ENCODE measurements at regions not wholly inside any gene's neighbourhood (a gene's known extent, or its start where the extent isn't known, plus 50 kb on each side); places are given as distances from the start of the nearest gene placed in this dataset.

DNA sequence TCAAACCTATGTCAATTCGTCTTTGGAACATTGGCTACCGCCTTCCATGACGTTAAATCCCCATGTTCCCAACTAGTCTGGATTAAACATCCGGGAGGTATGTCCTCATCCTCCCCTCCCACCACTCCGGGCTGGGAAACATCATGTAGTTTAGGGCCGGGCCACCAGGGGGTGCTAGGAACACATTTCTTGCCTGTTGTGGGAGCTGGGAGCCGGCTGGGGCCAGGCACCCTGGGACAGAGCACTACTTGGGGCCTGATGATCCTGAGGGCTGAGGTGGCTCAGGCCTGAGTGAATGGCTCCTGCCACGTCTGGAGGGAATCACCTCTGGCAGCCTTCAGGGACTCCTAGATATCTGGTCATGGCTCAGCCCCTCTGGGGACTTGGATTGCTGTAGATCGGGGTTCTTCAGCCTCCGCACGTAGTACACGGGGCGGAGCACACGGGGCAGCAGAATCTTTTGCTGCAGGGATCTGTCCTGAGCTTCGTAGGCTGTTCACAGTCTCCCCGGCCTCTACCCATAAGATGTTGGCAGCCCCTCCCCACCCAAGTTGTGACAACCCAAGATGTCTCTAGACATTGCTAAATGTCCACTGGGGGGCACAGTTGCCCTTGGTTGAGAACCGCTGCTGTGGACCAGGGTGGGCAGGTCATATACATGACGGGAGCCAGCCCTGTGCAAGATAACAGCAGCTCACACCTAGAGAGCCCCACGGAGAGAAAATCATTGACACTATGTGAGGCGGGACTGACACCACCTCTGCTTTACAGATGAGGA lies 141.2 kb upstream of the ZNF716 start:
- peak in 1 of 2 donors; percentile 11 for ATAC-seq
- no peak overlapping the region for H3K27ac Mint-ChIP-seq
- H3K4me1 Mint-ChIP-seq (ENCODE audit: low read depth in 2 of 2): no peaks in the 10 kb centered on the region
- no peak overlapping the region for H3K4me3 Mint-ChIP-seq
- DNase-seq (ENCODE audit: low spot score): no peak
- H3K27me3 Mint-ChIP-seq: no peaks in the 10 kb centered on the region
- peaks cover 14% of the 10 kb centered on the region for H3K36me3 Mint-ChIP-seq
- H3K9me3 Mint-ChIP-seq: peaks cover 12% of the 10 kb centered on the region

DNA sequence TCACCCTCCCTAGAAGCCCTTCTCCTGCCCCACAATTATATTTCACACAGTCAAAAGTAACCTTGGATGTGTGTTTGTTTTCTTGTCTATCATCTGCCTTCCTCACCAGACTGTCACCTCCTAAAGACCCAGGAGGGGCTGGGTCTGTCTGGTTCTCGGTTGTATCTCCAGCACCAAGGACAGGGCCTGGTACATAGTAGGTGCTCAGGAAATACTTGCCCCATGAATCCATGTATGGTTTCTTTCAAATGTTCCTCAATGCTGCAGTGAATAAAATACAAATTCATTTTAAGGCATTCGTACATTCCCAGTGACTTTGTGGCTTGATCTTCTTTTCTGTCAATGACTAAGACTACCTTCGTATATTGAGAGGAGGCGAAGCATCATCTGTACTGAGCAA lies 122.9 kb upstream of the ZNF716 start:
- no peaks in the 10 kb centered on the region for H3K4me1 Mint-ChIP-seq (ENCODE audit: low read depth in 2 of 2)
- no peak for ATAC-seq
- H3K4me3 Mint-ChIP-seq: no peak overlapping the region
- H3K9me3 Mint-ChIP-seq: peaks cover 32% of the 10 kb centered on the region
- no peak overlapping the region for H3K27ac Mint-ChIP-seq
- no peak for DNase-seq (ENCODE audit: low spot score)
- H3K27me3 Mint-ChIP-seq: no peaks in the 10 kb centered on the region
- H3K36me3 Mint-ChIP-seq: peaks cover 18% of the 10 kb centered on the region

DNA sequence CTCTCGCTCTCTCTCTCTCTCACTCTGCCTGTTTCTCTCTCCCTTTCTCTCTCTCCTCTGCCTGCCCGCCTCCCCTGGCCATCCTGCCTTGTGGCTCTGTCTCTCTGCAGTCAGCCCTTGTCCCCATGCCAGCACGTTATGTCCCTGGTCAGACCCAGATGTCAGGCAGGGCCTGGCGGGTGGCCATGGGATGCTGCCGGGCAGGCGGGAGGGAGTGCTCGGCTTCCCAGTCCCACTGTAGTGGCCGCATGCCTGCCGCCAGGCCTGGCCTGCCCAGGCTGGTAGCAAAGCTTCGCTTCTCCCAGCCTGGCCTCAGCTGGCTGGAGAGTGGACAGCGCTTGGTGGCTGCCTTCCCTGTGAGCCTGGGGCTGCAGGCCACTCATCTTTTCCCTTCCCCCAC lies 121.5 kb upstream of the ZNF716 start:
- peaks cover 18% of the 10 kb centered on the region for H3K36me3 Mint-ChIP-seq
- H3K4me3 Mint-ChIP-seq: no peak overlapping the region
- no peak for DNase-seq (ENCODE audit: low spot score)
- no peaks in the 10 kb centered on the region for H3K27me3 Mint-ChIP-seq
- H3K27ac Mint-ChIP-seq: no peak overlapping the region
- peaks cover 32% of the 10 kb centered on the region for H3K9me3 Mint-ChIP-seq
- ATAC-seq: no peak
- no peaks in the 10 kb centered on the region for H3K4me1 Mint-ChIP-seq (ENCODE audit: low read depth in 2 of 2)

DNA sequence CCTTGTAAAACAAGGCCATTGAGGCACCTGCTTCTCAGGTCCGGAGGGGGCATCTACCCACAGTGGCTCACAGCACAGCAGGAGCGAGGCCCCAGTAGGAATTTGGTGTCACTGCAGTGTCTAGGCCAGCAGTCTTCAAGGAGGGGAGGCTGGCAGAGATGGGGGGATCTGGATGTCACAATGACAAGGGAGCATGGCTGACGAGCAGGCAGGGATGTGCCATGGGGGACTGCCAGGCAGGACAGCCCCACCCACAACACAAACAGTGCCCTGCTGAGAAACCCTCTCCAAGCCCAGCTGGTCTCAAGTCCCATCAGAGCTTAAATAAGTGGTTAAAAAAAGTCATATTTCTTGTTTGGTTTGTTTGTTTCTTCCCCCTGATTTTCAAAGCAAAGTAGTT lies 121.0 kb upstream of the ZNF716 start:
- Mint-ChIP-seq H3K9me3 (peaks cover 32% of the 10 kb centered on the region), H3K4me1 (ENCODE audit: low read depth in 2 of 2) (no peaks in the 10 kb centered on the region), H3K36me3 (peaks cover 18% of the 10 kb centered on the region), H3K4me3 (no peak overlapping the region), H3K27me3 (no peaks in the 10 kb centered on the region), H3K27ac (no peak overlapping the region)
- ATAC-seq (no peak), DNase-seq (ENCODE audit: low spot score) (no peak)

DNA sequence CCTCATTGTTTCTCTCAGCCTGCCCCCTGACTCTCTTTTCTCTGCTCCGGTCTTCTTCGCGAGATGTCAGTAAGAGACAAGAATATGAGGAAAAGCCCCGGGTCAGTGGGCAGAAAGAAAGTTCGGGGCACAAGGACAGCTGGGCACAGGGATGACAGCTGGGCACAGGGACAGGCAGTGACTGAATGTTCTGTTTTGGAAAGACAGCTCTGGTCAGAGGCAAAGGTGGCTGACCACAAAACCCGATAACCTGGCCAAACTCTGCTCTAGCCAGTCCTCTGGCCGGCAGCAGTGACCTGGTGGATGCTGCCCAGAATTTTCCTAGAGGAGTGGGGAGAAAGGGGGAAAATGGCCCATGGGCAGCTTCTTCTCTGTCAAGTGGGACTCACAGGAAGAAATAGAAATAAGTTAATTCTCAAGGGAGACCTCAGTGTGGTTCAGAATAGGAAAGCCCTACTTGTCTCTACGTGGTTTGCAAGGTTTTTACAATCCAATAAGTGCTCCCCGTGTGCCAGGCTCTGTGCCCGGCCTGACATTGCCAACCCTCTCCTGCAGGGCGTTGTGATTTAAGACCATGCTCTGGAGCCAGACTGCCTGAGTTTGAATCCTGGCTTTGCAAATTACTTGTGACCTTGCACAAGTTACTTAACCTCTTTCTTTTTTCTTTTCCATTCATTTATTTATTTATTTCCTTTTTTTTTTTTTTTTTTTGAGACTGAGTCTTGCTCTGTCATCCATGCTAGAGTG lies 110.6 kb upstream of the ZNF716 start:
- H3K27me3 Mint-ChIP-seq: no peaks in the 10 kb centered on the region
- DNase-seq (ENCODE audit: low spot score) (no peak), ATAC-seq (no peak)
- no peak overlapping the region for H3K27ac Mint-ChIP-seq
- H3K4me1 Mint-ChIP-seq (ENCODE audit: low read depth in 2 of 2): no peaks in the 10 kb centered on the region
- no peak overlapping the region for H3K4me3 Mint-ChIP-seq
- peaks cover 19% of the 10 kb centered on the region for H3K9me3 Mint-ChIP-seq
- H3K36me3 Mint-ChIP-seq: peaks cover 19% of the 10 kb centered on the region

DNA sequence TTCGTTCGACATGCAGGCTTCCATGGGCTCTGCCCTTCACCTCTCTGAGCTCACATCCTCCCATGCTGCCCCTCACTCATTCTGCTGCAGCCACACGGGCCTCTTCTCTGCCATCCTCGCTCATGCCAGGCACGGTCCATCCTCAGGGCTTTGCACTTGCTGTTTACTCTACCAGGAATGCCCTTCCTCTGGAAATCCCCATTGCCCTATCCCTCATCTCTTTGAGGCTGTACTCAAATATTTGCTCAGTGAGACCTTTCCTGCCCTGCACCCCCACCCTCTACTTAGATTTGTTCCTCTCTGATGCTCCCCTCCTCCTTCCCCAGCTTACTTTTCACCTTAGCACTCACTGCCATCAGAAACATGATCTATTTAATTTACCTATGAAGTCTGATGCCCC lies 107.0 kb upstream of the ZNF716 start:
- peaks cover 18% of the 10 kb centered on the region for H3K9me3 Mint-ChIP-seq
- H3K27ac Mint-ChIP-seq: no peak overlapping the region
- DNase-seq (ENCODE audit: low spot score) (no peak), ATAC-seq (no peak)
- H3K36me3 Mint-ChIP-seq: peaks cover 30% of the 10 kb centered on the region
- no peaks in the 10 kb centered on the region for H3K4me1 Mint-ChIP-seq (ENCODE audit: low read depth in 2 of 2)
- no peak overlapping the region for H3K4me3 Mint-ChIP-seq
- H3K27me3 Mint-ChIP-seq: no peaks in the 10 kb centered on the region

DNA sequence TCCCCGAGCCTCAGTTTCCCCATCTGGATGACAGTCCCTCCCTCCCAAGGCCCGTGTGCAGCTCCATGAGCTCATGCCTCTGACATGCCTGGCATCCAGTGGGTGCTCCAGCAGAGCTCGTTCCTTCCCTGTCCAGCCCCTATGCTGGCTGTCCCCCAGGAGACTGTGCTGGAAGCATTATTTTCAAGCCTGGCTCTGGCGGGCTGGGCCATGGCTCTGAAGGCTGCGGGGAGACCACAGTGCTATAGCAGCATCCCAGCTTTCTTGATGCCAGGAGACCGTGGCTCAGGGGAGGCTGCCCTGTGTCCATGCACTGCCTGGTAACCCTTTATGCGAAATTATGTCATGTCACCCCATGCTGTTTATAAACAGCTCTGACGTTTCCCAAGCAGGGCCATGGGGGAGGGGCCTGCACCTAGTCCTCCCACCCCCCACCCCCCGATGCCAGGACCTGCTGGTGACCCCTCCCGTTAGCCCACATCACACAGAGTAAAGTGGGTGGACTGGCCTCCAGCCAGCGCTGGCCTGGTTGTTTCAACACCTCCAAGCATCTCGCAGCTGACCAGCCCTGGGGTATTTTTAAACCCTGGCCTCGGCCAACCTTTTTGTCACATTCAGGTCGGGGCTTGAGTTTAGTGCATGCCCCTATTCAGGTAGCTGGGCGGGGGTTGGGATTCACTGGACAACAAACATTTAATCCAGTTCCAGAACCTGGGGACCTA lies 105.9 kb upstream of the ZNF716 start:
- Mint-ChIP-seq H3K9me3 (peaks cover 9% of the 10 kb centered on the region), H3K4me1 (ENCODE audit: low read depth in 2 of 2) (no peaks in the 10 kb centered on the region), H3K4me3 (no peak overlapping the region), H3K36me3 (peaks cover 20% of the 10 kb centered on the region), H3K27ac (no peak overlapping the region), H3K27me3 (no peaks in the 10 kb centered on the region)
- ATAC-seq (no peak), DNase-seq (ENCODE audit: low spot score) (no peak)

DNA sequence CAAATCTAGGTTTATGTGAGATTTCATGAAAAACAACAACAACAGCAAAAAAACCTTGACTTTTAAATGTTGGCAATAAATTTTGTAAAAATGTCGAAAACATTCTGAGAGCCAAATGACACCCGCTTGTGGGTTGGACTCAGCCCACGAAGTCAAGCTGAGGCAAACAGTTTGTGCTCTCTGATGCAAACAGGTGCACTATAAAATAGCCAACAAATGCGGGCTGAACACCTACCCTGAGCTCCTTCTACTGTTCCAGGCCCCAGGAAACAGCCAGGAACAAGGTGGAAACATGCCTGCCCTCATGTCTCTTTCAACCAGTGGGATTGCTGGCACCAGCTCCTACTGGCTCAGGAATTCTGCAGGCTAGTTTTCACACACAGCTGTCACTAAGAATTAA lies 105.0 kb upstream of the ZNF716 start:
- Mint-ChIP-seq H3K27ac (no peak overlapping the region), H3K36me3 (peaks cover 24% of the 10 kb centered on the region), H3K9me3 (peaks cover 12% of the 10 kb centered on the region), H3K4me3 (no peak overlapping the region), H3K27me3 (no peaks in the 10 kb centered on the region), H3K4me1 (ENCODE audit: low read depth in 2 of 2) (no peaks in the 10 kb centered on the region)
- DNase-seq (ENCODE audit: low spot score) (no peak), ATAC-seq (no peak)

DNA sequence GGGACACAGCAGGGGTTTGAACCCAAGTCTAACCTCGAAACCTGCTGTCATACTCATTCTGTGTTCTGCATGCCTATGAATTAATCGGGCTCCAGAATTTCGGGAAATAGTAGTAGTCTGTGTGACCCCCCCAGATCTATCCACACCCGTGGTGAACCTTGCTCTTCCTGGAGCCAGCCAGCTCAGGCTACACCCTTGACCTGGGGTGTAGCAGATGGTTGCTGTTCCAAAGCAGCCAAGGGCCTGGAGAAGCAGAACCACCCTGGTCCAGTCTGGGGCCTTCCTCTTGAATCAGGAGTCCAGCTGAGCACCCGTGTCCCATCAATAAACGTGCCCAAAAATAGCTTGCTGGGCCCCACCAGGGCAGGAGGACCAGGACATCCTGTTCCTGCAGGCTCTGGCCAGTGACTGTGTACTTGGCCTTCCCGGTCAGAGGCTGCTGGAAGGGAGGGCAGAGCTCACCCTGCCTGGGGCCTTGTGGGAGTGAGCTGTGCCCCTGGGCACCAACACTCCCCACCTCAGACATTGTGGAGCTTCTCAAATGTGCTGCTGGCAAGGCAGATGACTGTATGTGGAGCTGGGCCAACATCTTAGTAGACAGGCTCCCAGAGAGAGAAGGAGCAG lies 101.2 kb upstream of the ZNF716 start:
- Mint-ChIP-seq H3K27me3 (no peaks in the 10 kb centered on the region), H3K36me3 (peaks cover 17% of the 10 kb centered on the region), H3K4me3 (no peak overlapping the region), H3K4me1 (ENCODE audit: low read depth in 2 of 2) (no peaks in the 10 kb centered on the region), H3K9me3 (peaks cover 18% of the 10 kb centered on the region), H3K27ac (no peak overlapping the region)
- ATAC-seq (no peak), DNase-seq (ENCODE audit: low spot score) (no peak)

DNA sequence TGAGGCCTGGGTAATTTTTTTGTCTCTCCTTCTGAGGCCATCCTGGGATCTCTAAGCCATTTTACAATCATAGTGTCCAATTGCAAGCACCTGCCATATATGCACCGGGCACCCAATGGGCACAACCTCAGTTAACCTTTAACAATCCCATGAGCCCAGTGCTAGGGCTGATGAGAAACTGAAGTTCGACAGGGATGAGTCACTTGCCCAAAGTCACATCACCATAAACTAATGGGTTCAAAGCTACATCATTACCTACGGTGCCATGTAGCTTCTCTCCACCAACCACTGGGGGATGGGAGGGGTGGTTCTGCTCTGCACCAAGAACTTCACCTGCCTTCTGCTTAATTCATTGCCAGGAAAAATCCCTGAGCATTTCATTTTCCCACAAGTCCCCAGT lies 95.8 kb upstream of the ZNF716 start:
- no peak for DNase-seq (ENCODE audit: low spot score)
- Mint-ChIP-seq H3K27me3 (no peaks in the 10 kb centered on the region), H3K4me1 (ENCODE audit: low read depth in 2 of 2) (no peaks in the 10 kb centered on the region), H3K36me3 (peaks cover 17% of the 10 kb centered on the region), H3K4me3 (no peak overlapping the region), H3K9me3 (peaks cover 21% of the 10 kb centered on the region), H3K27ac (no peak overlapping the region)
- ATAC-seq: no peak

DNA sequence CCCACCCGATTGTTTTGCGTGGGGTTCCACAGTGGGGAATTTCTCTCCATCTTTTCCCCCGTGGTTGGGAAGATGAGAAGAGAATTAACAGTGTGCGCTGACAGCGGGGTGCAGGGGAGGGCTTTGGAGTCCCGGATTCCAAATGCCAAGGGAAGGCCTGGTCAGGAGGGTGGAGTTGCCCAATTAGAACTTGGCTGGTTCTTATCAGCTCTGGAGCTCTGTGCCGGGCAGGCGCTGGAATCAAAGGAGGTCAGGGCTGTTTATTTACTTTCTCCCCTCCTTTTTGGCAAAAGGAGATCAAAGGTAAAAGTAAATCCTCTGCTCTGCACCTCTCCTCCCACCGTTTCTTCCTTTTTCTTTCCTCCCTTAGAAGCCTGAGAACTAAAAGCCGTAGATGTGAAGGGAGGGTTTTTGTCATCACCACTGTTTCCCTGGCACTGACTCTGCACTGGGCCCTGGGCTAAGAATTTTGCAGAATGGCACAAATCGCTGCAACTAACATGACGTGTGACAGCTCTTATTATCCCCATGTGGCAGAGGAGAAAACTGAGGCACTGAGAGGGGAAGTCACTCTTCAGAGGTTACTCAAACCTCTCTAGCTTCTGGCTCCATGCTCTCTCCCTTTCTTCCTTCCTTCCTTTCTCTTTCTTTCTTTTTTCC lies 95.2 kb upstream of the ZNF716 start:
- no peaks in the 10 kb centered on the region for H3K4me1 Mint-ChIP-seq (ENCODE audit: low read depth in 2 of 2)
- no peak for DNase-seq (ENCODE audit: low spot score)
- no peak overlapping the region for H3K4me3 Mint-ChIP-seq
- no peak overlapping the region for H3K27ac Mint-ChIP-seq
- peaks cover 15% of the 10 kb centered on the region for H3K36me3 Mint-ChIP-seq
- H3K9me3 Mint-ChIP-seq: peaks cover 21% of the 10 kb centered on the region
- no peak for ATAC-seq
- H3K27me3 Mint-ChIP-seq: no peaks in the 10 kb centered on the region

DNA sequence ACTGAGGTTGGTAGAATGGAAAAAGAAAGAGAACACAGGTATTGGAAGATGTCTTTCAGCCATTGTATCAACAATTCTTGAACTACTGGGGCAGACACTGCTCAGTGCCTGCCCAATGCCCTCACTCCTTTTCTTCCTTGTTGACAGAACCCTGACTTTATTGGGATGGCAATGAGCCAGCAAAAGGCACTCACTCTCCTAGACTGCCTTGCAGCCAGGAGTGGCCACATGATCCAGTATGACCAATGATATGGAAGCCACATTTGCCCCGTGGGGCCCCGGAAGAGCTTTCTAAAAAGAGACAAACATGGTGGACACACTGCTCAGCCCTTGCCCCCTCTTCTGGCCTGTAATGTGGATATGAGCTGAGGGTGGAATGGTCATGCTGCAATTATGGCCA lies 88.6 kb upstream of the ZNF716 start:
- peaks cover 18% of the 10 kb centered on the region for H3K36me3 Mint-ChIP-seq
- DNase-seq (ENCODE audit: low spot score): no peak
- peaks cover 26% of the 10 kb centered on the region for H3K9me3 Mint-ChIP-seq
- no peak overlapping the region for H3K27ac Mint-ChIP-seq
- H3K27me3 Mint-ChIP-seq: no peaks in the 10 kb centered on the region
- ATAC-seq: no peak
- no peaks in the 10 kb centered on the region for H3K4me1 Mint-ChIP-seq (ENCODE audit: low read depth in 2 of 2)
- no peak overlapping the region for H3K4me3 Mint-ChIP-seq

DNA sequence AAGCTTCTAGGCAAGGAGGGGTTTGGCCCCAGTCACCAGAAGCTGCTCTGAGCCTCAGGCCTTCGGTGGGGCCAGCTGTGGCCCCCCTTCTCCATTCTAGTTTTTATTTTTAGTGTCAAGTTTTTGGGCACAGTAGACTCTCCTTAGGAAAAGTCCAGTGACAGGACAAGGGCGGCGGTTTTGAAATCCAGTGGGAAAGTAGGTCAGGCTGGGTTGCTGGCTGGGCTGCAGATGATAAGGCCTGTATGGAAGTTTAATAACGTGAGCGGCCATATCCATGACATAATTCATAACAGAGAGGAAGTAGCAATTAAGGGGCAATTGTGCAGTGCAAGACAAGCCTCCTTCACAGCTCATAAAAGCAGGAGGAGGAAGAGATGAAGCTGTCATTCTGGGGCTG lies 87.1 kb upstream of the ZNF716 start:
- Mint-ChIP-seq H3K4me3 (no peak overlapping the region), H3K27me3 (no peaks in the 10 kb centered on the region), H3K36me3 (peaks cover 18% of the 10 kb centered on the region)

More for the DNA sequence above, 87.1 kb upstream of the ZNF716 start:
- Mint-ChIP-seq H3K27ac (no peak overlapping the region), H3K4me1 (ENCODE audit: low read depth in 2 of 2) (no peaks in the 10 kb centered on the region), H3K9me3 (peaks cover 31% of the 10 kb centered on the region)
- ATAC-seq (no peak), DNase-seq (ENCODE audit: low spot score) (no peak)

Data from natural killer cell treated with Interleukin-12 subunit alpha and Interleukin-12 subunit beta and Interleukin-15 and Interleukin-18, amount 100 ng/mL, for 72 hours (primary cell).